Liver (tissue), 3 donors: ENCODE measurements at regions not wholly inside any gene's neighbourhood (a gene's known extent, or its start where the extent isn't known, plus 50 kb on each side); places are given as distances from the start of the nearest gene placed in this dataset.

Experiments used
- ATF3 ChIP-seq: IDR thresholded peaks from 2 replicates; pipeline ENCODE4 v1.6.1; 2016; ENCODE audit warnings: antibody characterized with exemption
- CTCF ChIP-seq: fragments of 150-350 bp; IDR thresholded peaks from 2 replicates; pipeline ENCODE4 v1.5.1; 2017; ENCODE audit warnings: improper control_type of control experiment, low read depth, low read length; ENCODE audit not compliant: missing input control
- GABPA ChIP-seq, 2 donors: IDR thresholded peaks in 1 of 2; conservative IDR thresholded peaks in 1 of 2; 2 replicates each; pipeline ENCODE4 v1.6.1; 2016; ENCODE audit warnings: antibody characterized with exemption in 2 of 2, mild to moderate bottlenecking in 1 of 2, moderate library complexity in 1 of 2
- MAX ChIP-seq: IDR thresholded peaks from 2 replicates; pipeline ENCODE4 v1.6.1; 2016; ENCODE audit warnings: antibody characterized with exemption
- NR2F2 ChIP-seq: IDR thresholded peaks from 2 replicates; pipeline ENCODE4 v1.6.1; 2016; ENCODE audit warnings: antibody characterized with exemption
- REST ChIP-seq: IDR thresholded peaks from 2 replicates; pipeline ENCODE4 v1.6.1; 2016; ENCODE audit warnings: antibody characterized with exemption, mild to moderate bottlenecking
- RXRA ChIP-seq, 2 donors: IDR thresholded peaks; 2 replicates each; pipeline ENCODE4 v1.6.1; 2017 to 2018; ENCODE audit warnings: antibody characterized with exemption in 2 of 2, mild to moderate bottlenecking in 1 of 2
- SP1 ChIP-seq: IDR thresholded peaks from 2 replicates; pipeline ENCODE4 v1.6.1; 2018; ENCODE audit warnings: antibody characterized with exemption, mild to moderate bottlenecking
- TAF1 ChIP-seq: conservative IDR thresholded peaks from 2 replicates; pipeline ENCODE4 v1.6.1; 2016; ENCODE audit warnings: antibody characterized with exemption, mild to moderate bottlenecking
- YY1 ChIP-seq: IDR thresholded peaks from 2 replicates; pipeline ENCODE4 v1.6.1; 2016; ENCODE audit warnings: antibody characterized with exemption, mild to moderate bottlenecking
- ZBTB33 ChIP-seq: IDR thresholded peaks from 2 replicates; pipeline ENCODE4 v1.6.1; 2016; ENCODE audit warnings: antibody characterized with exemption
- donor health status: healthy.
- donor health status: healthy.

GRCh38 chr5:145408048-145408341, 427.1 kb downstream of the PRELID2 start:
- no peak for TF ChIP-seq NR2F2
- no peak for TF ChIP-seq CTCF
- TF ChIP-seq GABPA (IDR thresholded peaks at IDR 0.05 in 1 of 2, conservative IDR thresholded peaks at IDR 0.05 in 1 of 2), result no peak
- no peak for TF ChIP-seq ATF3
- no peak for TF ChIP-seq SP1
- TF ChIP-seq TAF1, result no peak
- TF ChIP-seq YY1, result no peak
- TF ChIP-seq RXRA (IDR thresholded peaks at IDR 0.05), result no peak
- TF ChIP-seq MAX, result no peak
- TF ChIP-seq REST, result no peak
- TF ChIP-seq ZBTB33, result no peak
